GM12872 (cell line): ENCODE measurements at regions not wholly inside any gene's neighbourhood (a gene's known extent, or its start where the extent isn't known, plus 50 kb on each side); places are given as distances from the start of the nearest gene placed in this dataset.

Experiments used
- CTCF ChIP-seq: IDR thresholded peaks from 3 replicates; pipeline ENCODE4 v1.5.1; 2011; ENCODE audit warnings: low read depth, mild to moderate bottlenecking, low read length, moderate library complexity; ENCODE audit not compliant: insufficient read depth

DNA sequence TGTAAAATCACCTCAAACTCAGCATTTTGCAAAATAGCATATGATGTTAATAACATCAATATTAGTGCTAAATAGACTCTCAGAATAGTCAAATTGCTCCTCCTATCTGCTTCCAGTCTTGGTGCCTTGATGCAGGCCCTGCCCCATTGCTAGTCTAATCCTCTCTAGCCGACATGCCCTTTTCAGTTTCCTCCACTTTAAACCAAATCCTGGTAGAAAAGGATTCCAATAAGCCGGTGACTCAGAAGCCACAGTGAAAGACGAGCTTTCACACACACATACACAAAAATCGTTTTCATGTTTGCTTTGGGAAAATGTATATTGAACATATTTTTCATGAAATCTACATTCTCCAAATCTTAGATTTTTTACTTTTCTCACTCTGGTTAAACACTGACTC lies 203.1 kb downstream of the LMBRD1 start:
- no peak for TF ChIP-seq CTCF

DNA sequence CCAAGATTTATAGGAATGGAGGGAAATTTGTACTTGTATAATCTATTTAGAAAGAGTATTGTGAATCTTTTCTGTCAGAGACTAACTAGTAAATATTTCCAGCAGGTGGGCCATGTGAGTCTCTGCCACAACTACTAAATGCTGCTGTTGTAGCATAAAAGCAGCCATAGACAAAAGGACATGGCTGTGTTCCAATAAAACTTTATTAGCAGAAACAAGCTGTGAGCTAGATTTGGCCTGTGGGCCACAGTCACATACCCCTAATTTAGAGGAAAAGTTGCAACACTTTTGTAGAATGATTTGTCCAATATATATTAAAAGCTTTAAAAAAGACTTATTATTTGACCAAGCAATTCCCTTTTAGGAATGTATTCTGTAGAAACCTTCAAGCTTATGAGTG lies 207.2 kb downstream of the LMBRD1 start:
- TF ChIP-seq CTCF = no peak

DNA sequence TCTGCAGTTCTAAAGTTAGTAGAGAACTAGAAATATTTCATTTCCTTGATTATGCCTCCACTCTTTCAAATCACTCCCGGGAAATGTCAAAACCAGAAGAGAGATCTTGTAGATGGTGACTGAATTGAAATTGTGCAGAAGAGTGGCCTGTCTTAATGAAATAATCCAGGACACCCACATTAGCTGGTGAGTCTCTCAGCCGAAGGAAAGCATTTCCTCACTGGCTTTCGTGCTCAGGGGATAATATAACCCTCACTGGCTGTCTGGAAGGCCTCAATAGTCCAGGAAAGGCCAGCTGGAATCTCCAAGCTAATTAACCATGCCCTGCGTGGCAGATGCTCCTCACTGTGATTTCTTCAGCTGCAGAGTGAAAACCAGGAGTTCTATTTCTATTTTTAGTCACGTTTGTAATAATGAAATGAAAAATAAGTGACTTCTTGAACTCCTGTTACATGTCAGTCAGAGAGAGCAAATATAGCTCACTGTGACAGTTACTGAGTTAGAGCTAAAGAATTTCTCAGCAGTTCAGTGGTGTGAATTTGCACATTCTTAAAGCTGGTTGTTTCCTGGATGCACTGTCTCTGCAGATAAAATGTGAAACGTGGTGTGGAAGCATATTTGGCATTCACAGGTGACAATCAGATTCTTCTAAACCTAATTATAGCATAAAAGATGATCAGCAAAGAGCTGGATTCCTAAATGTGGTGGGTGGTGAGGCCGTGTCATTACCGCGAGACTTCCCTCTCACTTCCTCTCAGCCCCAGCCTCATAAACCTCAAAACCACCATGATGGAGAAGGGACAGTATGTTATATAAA lies 211.7 kb downstream of the LMBRD1 start:
- TF ChIP-seq CTCF = no peak

GRCh38 chr6:69584536-69584912 lies 212.3 kb downstream of the LMBRD1 start:
- TF ChIP-seq CTCF = no peak

DNA sequence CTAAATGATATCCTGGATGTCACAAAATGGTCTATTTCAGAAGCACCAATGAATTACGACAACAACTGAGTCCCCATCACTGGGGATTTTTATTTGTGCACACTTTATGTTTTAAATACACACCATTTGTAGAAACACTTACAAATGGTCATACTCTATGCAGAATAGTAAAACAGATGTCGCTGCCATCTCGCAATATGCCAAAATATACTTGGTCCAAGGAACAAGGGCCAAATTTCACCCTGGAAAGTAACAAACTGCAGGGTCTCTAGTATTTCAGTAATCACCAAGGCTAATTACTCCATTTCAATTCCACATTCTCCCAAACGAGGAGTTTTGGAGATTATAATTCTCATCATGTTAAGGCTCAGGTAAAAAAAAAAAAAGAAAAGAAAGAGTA lies 215.2 kb downstream of the LMBRD1 start:
- no peak for TF ChIP-seq CTCF

- TF ChIP-seq CTCF = no peak
Measured at GRCh38 chr6:69580706-69581105, 216.1 kb downstream of the LMBRD1 start.

DNA sequence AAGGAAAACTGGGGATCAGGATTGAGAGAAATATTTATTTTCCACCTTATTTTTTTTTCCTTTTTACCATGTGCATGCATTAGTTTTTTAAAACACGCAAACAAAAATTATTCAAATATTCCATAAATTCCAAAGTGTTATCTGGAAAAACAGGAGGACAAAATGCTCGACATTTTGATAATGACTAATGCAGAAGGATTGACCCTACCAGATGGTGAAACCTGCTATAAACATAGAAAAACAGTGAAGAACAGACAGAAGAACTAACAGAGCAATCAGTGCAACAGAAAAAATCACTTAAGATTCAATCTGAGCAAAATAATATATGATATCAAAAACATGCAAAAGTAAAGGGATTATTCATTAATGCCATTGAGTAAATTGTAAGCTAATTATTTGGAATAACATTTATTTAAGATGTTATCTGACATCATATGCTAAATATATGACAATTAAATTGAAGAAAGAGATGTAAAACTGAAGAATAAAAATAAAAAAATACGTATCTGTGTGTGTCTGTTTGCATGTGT lies 218.4 kb downstream of the LMBRD1 start:
- no peak for TF ChIP-seq CTCF
